GM12872 (cell line): ENCODE measurements at regions not wholly inside any gene's neighbourhood (a gene's known extent, or its start where the extent isn't known, plus 50 kb on each side); places are given as distances from the start of the nearest gene placed in this dataset.
A peak's percentile ranks its signal among the peaks of the same experiment; 100 is the strongest.

ENCODE experiments used
- TF ChIP-seq, protein P1 (sequence below): IDR thresholded peaks from 3 replicates; pipeline ENCODE4 v1.5.1; 2011; ENCODE audit warnings: low read depth, mild to moderate bottlenecking, low read length, moderate library complexity; ENCODE audit not compliant: insufficient read depth

DNA sequence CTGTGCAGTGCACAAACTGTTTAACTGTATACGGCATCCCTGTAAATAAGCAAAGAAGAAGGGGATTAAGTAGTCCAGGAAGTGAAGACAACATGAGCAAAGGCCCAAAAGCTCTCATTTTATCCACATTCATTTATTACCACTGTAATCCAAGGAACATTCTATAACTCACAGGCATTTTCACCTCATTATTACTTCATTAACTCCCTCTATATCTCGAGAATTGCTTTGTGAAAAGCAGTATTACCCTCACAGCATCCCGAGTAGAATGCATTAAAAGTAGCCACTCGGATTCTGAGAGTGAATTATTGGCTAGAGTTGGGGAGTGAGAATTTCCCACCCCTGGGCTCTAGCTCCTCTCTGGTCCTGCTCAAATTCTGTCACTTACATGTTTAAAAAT is 51.0 kb upstream of the CHCHD3 start:
- TF ChIP-seq, protein P1, sequence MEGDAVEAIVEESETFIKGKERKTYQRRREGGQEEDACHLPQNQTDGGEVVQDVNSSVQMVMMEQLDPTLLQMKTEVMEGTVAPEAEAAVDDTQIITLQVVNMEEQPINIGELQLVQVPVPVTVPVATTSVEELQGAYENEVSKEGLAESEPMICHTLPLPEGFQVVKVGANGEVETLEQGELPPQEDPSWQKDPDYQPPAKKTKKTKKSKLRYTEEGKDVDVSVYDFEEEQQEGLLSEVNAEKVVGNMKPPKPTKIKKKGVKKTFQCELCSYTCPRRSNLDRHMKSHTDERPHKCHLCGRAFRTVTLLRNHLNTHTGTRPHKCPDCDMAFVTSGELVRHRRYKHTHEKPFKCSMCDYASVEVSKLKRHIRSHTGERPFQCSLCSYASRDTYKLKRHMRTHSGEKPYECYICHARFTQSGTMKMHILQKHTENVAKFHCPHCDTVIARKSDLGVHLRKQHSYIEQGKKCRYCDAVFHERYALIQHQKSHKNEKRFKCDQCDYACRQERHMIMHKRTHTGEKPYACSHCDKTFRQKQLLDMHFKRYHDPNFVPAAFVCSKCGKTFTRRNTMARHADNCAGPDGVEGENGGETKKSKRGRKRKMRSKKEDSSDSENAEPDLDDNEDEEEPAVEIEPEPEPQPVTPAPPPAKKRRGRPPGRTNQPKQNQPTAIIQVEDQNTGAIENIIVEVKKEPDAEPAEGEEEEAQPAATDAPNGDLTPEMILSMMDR: no peak

DNA sequence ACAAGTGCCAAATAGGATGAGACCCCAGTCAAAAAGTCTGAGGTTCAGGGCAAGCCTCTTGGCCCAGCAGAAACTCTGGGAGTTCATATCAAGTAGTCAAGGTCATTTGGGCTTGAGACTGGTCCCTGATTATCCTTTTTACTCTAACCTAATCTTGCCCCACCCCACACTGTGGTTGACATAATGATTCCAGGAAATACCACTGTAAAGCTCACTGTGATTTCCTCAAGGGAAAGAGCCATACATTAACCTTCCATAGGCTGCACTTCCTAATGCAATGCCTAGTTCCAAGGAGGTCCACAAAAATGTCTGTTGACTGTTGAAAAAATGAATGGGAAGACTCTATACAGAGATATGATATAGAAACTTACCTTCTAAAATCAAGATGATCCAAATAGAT is 52.9 kb upstream of the CHCHD3 start:
- TF ChIP-seq, protein P1: no peak

- TF ChIP-seq, protein P1: no peak
Observed at GRCh38 chr7:133135451-133135850, 53.6 kb upstream of the CHCHD3 start.

DNA sequence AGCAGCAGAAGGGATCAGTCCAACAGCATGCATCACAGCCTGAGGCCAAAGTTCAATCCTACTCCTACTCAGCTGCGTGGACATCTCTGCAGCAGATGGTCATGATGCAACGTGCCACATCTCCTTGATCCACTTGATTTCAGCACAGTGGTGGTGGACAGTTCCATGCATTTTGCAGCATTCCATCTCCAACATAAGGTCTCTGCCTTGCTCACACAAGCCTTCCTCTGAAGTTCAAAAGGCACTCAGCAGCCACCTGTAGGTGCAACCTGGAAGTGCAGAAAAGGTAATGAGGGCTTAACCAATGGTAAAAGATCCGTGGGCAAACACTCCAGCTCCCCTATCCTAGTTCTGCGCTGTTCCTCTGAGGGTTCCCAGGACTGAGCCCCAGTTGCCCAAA is 57.5 kb upstream of the CHCHD3 start:
- TF ChIP-seq, protein P1: peak; percentile 35; the same call in 1 of the 3 replicates

DNA sequence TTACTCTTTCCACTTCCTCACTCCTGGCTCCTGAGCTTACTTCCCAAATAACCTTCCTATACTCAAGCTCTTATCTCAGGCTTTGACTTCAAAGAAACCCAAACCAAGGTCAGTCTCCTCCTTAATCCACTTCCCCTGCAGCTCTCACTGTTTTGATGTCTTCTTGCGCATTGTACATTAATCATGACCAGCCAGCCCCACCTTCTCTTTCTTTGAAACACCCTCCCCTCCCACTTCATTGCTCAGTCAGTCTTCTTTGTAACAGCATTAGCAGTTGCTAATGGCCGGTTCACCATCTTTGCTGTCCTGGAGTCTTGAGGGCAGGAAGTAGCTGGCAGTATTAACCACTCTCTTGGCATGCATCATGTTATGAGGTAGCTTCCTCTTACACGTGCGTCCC is 57.9 kb upstream of the CHCHD3 start:
- TF ChIP-seq, protein P1: no peak

GRCh38 chr7:133140994-133141595 is 59.2 kb upstream of the CHCHD3 start:
- TF ChIP-seq, protein P1: no peak

DNA sequence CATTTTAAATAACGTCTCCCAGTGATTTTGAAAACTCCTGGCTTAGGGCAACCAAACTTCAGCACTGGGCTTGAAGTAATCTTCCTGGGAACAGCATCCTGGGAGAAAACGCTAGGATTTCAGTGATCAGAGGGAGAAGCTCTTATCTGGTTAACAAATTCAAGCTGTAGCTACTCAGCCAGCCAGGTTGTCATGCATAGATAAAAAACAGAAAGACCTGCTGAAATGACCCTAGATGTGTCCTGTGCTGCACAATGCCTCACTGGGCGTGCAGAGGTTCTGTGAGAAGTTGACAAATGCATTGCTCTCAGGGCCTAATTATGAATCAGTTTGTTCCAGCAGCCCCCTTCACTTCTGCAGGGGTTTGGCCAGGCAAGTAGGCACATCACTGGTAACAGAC is 68.9 kb upstream of the CHCHD3 start:
- TF ChIP-seq, protein P1: no peak
